GM12875 (cell line): ENCODE measurements at regions not wholly inside any gene's neighbourhood (a gene's known extent, or its start where the extent isn't known, plus 50 kb on each side); places are given as distances from the start of the nearest gene placed in this dataset.
"Not testable (repeated sequence)": the region's sequence is repeated elsewhere in the genome, so short reads cannot be mapped to it uniquely, and the experiment has no call there.

Experiments
- H3K4me3 ChIP-seq: one replicate; pipeline ENCODE4 v1.5.1; 2011; ENCODE audit warnings: low read depth, low read length, control low read depth
- CTCF ChIP-seq: IDR thresholded peaks from 2 replicates; pipeline ENCODE4 v1.5.1; 2011; ENCODE audit warnings: low read depth, mild to moderate bottlenecking, control low read depth, inconsistent platforms, low read length, moderate library complexity, borderline replicate concordance; ENCODE audit not compliant: insufficient read depth

- no peak for TF ChIP-seq CTCF
- H3K4me3 ChIP-seq: no peak overlapping the region
Observed at GRCh38 chr11:106517426-106517825, 440.0 kb downstream of the AASDHPPT start.

GRCh38 chr11:106520146-106520912 lies 442.9 kb downstream of the AASDHPPT start:
- H3K4me3 ChIP-seq: no peak overlapping the region

GRCh38 chr11:106520920-106521319 lies 443.5 kb downstream of the AASDHPPT start:
- TF ChIP-seq CTCF: no peak

More at GRCh38 chr11:106520146-106520912, 442.9 kb downstream of the AASDHPPT start:
- no peak for TF ChIP-seq CTCF

GRCh38 chr11:106523171-106523570 lies 445.7 kb downstream of the AASDHPPT start:
- H3K4me3 ChIP-seq: no peak overlapping the region
- TF ChIP-seq CTCF: no peak

More at GRCh38 chr11:106520920-106521319, 443.5 kb downstream of the AASDHPPT start:
- H3K4me3 ChIP-seq: no peak overlapping the region

GRCh38 chr11:106523921-106524320 lies 446.5 kb downstream of the AASDHPPT start:
- no peak for TF ChIP-seq CTCF
- H3K4me3 ChIP-seq: no peak overlapping the region

GRCh38 chr11:106524436-106524835 lies 447.0 kb downstream of the AASDHPPT start:
- no peak overlapping the region for H3K4me3 ChIP-seq
- no peak for TF ChIP-seq CTCF

- not testable (repeated sequence) for H3K4me3 ChIP-seq
Observed at GRCh38 chr11:106531648-106532047, 454.2 kb downstream of the AASDHPPT start.
